ENCODE measurements at regions not wholly inside any gene's neighbourhood (a gene's known extent, or its start where the extent isn't known, plus 50 kb on each side); places are given as distances from the start of the nearest gene placed in this dataset.

GRCh38 chr17:64781014-64781756 lies 119.1 kb upstream of the SMURF2 start:
- TF ChIP-seq EZH2 (IDR thresholded peaks at IDR 0.05; ENCODE audit: low read length) = no peak
- no peak for TF ChIP-seq CTCF (optimal IDR thresholded peaks at IDR 0.05 in 1 of 3, IDR thresholded peaks at IDR 0.05 in 1 of 3, conservative IDR thresholded peaks at IDR 0.05 in 1 of 3; ENCODE audit: extremely low read depth in 1 of 3, insufficient read depth in 2 of 3, low read length in 3 of 3)

Data from keratinocyte (primary cell).